A673 (cell line): ENCODE measurements at regions not wholly inside any gene's neighbourhood (a gene's known extent, or its start where the extent isn't known, plus 50 kb on each side); places are given as distances from the start of the nearest gene placed in this dataset.

Experiments used
- BruUV-seq: library from RNA; stranded (reverse); fragments of 400-500 nt; replicated peaks from 2 replicates; lab custom pipeline; 2021; lab: Mats Ljungman, UMichigan
- CTCF ChIA-PET: fragments of 300-600 bp; sonication (Branson Sonifier 250); formaldehyde crosslinking; loops from one replicate; lab custom pipeline; 2022; ENCODE audit warnings: antibody characterized with exemption; lab: Charles Lee
- POLR2A ChIA-PET: fragments of 300-600 bp; sonication (Branson Sonifier 250); formaldehyde crosslinking; loops from one replicate; lab custom pipeline; 2022; ENCODE audit warnings: antibody characterized with exemption; ENCODE audit not compliant: low non-redundant PET; lab: Charles Lee
- DNase-seq: peaks from one replicate; pipeline ENCODE4 v3.0.0-alpha.2; 2015; ENCODE audit warnings: low spot score
- H3K27ac ChIP-seq: fragments of 200-600 bp; sonication (generic); 2 replicates; pipeline ENCODE4 v1.5.1; 2016; ENCODE audit warnings: mixed run types, low read depth, mild to moderate bottlenecking, mixed read lengths, antibody characterized with exemption, low read length; ENCODE audit not compliant: poor library complexity, severe bottlenecking
- H3K27me3 ChIP-seq: fragments of 200-600 bp; sonication (generic); replicated peaks from 2 replicates; pipeline ENCODE4 v1.6.1; 2017; ENCODE audit warnings: mixed run types, low read depth, mild to moderate bottlenecking, mixed read lengths, antibody characterized with exemption, low read length; ENCODE audit not compliant: insufficient read depth, poor library complexity
- H3K36me3 ChIP-seq: fragments of 200-600 bp; sonication (generic); 2 replicates; pipeline ENCODE4 v1.6.1; 2016; ENCODE audit warnings: mixed run types, mild to moderate bottlenecking, mixed read lengths, antibody characterized with exemption, low read length; ENCODE audit not compliant: insufficient read depth, poor library complexity, severe bottlenecking
- H3K4me1 ChIP-seq: fragments of 200-600 bp; sonication (generic); 2 replicates; pipeline ENCODE4 v1.6.1; 2017; ENCODE audit warnings: mixed run types, mild to moderate bottlenecking, mixed read lengths, antibody characterized with exemption, low read length; ENCODE audit not compliant: insufficient read depth, poor library complexity, severe bottlenecking
- H3K4me3 ChIP-seq: fragments of 200-600 bp; sonication (generic); 2 replicates; pipeline ENCODE4 v1.5.1; 2016; ENCODE audit warnings: low read depth, mixed run types, mild to moderate bottlenecking, mixed read lengths, low read length; ENCODE audit not compliant: poor library complexity, severe bottlenecking
- H3K9me3 ChIP-seq: fragments of 200-600 bp; sonication (generic); 2 replicates; pipeline ENCODE4 v1.6.1; 2016; ENCODE audit warnings: mixed run types, low read depth, mild to moderate bottlenecking, mixed read lengths, antibody characterized with exemption, low read length; ENCODE audit not compliant: poor library complexity, severe bottlenecking
- CTCF ChIP-seq: fragments of 300-800, 200-600 bp; sonication (generic); conservative IDR thresholded peaks from 2 replicates; pipeline ENCODE4 v1.5.1; 2017; ENCODE audit warnings: low read depth, mild to moderate bottlenecking, antibody characterized with exemption, low read length, moderate library complexity, mixed read lengths
- EZH2 ChIP-seq: fragments of 200-600 bp; sonication (generic); IDR thresholded peaks from 2 replicates; pipeline ENCODE4 v1.6.1; 2017; ENCODE audit warnings: borderline replicate concordance, low read depth, mild to moderate bottlenecking, mixed read lengths, antibody characterized with exemption, low read length; ENCODE audit not compliant: poor library complexity, severe bottlenecking
- intact Hi-C: fragments of 100-400 bp; cut with micrococcal nuclease; formaldehyde crosslinking; loops from one replicate; pipeline ENCODE4 v1.10.0; 2022; ENCODE audit not compliant: unreplicated experiment

- Histone ChIP-seq H3K27me3 (no peaks in the 10 kb centered on the region), H3K4me3 (no peak overlapping the region), H3K27ac (no peak overlapping the region), H3K9me3 (no peaks in the 10 kb centered on the region), H3K36me3 (no peaks in the 10 kb centered on the region), H3K4me1 (peaks cover 6% of the 10 kb centered on the region)
- no TSS peak for BruUV-seq
- ChIA-PET CTCF (no interaction called here), POLR2A (no interaction called here)
- TF ChIP-seq CTCF = no peak
- TF ChIP-seq EZH2 = no peak
- intact Hi-C loops = no loop called here
- DNase-seq = no peak
These were observed 94.6 kb upstream of the CASZ1 start for GRCh38 chr1:10891091-10891490.

- DNase-seq = no peak
- H3K27me3 ChIP-seq = no peaks in the 10 kb centered on the region
- no peaks in the 10 kb centered on the region for H3K9me3 ChIP-seq
- H3K36me3 ChIP-seq = no peaks in the 10 kb centered on the region
- TF ChIP-seq EZH2 = no peak
- no peak for TF ChIP-seq CTCF
- intact Hi-C loops = no loop called here
- ChIA-PET CTCF (no interaction called here), POLR2A (no interaction called here)
- no TSS peak for BruUV-seq
- H3K27ac ChIP-seq = no peak overlapping the region
- peaks cover 6% of the 10 kb centered on the region for H3K4me1 ChIP-seq
- no peak overlapping the region for H3K4me3 ChIP-seq
These were observed 96.0 kb upstream of the CASZ1 start for GRCh38 chr1:10892138-10893065.

GRCh38 chr1:10895621-10896020 lies 99.2 kb upstream of the CASZ1 start:
- intact Hi-C loops = no loop called here
- POLR2A ChIA-PET = interaction anchor here (0.6 kb wide), 1 partner anchor 159 kb away, joined by 6 read pairs; no protein-coding TSS in a partner anchor

More at GRCh38 chr1:10895621-10896020, 99.2 kb upstream of the CASZ1 start:
- H3K4me3 ChIP-seq = no peak overlapping the region
- TF ChIP-seq EZH2 (no peak), CTCF (no peak)
- no peaks in the 10 kb centered on the region for H3K27me3 ChIP-seq
- CTCF ChIA-PET = no interaction called here
- H3K27ac ChIP-seq = no peak overlapping the region
- peaks cover 2% of the 10 kb centered on the region for H3K4me1 ChIP-seq
- no peaks in the 10 kb centered on the region for H3K36me3 ChIP-seq
- no peaks in the 10 kb centered on the region for H3K9me3 ChIP-seq
- no peak for DNase-seq
- no TSS peak for BruUV-seq
